ENCODE measurements at regions not wholly inside any gene's neighbourhood (a gene's known extent, or its start where the extent isn't known, plus 50 kb on each side); places are given as distances from the start of the nearest gene placed in this dataset.
"Not testable (repeated sequence)": the region's sequence is repeated elsewhere in the genome, so short reads cannot be mapped to it uniquely, and the experiment has no call there.

- no peak for DNase-seq (ENCODE audit: low read depth in 2 of 2)
Observed at GRCh38 chr7:121744877-121745276, 128.1 kb upstream of the PTPRZ1 start.

- no peak for DNase-seq (ENCODE audit: low read depth in 2 of 2)
Observed at GRCh38 chr7:121744319-121744718, 128.6 kb upstream of the PTPRZ1 start.

- no peak for DNase-seq (ENCODE audit: low read depth in 2 of 2)
Observed at GRCh38 chr7:121741896-121742295, 131.1 kb upstream of the PTPRZ1 start.

- DNase-seq (ENCODE audit: low read depth in 2 of 2), result no peak
Observed at GRCh38 chr7:121739465-121739864, 133.5 kb upstream of the PTPRZ1 start.

- no peak for DNase-seq (ENCODE audit: low read depth in 2 of 2)
Observed at GRCh38 chr7:121730869-121731268, 142.1 kb upstream of the PTPRZ1 start.

- DNase-seq (ENCODE audit: low read depth in 2 of 2), result no peak
Observed at GRCh38 chr7:121714559-121715303, 158.2 kb upstream of the PTPRZ1 start.

GRCh38 chr7:121712961-121713360 lies 160.0 kb upstream of the PTPRZ1 start:
- not testable (repeated sequence) for DNase-seq (ENCODE audit: low read depth in 2 of 2)

GRCh38 chr7:121697731-121698316 lies 175.1 kb upstream of the PTPRZ1 start:
- no peak for DNase-seq (ENCODE audit: low read depth in 2 of 2)

GRCh38 chr7:121696954-121697353 lies 176.0 kb upstream of the PTPRZ1 start:
- no peak for DNase-seq (ENCODE audit: low read depth in 2 of 2)

- no peak for DNase-seq (ENCODE audit: low read depth in 2 of 2)
Observed at GRCh38 chr7:121689749-121690148, 183.2 kb upstream of the PTPRZ1 start.

- DNase-seq (ENCODE audit: low read depth in 2 of 2), result no peak
Observed at GRCh38 chr7:121681700-121682099, 191.3 kb upstream of the PTPRZ1 start.

GRCh38 chr7:121676168-121676567 lies 196.8 kb upstream of the PTPRZ1 start:
- no peak for DNase-seq (ENCODE audit: low read depth in 2 of 2)

- DNase-seq (ENCODE audit: low read depth in 2 of 2), result not testable (repeated sequence)
Observed at GRCh38 chr7:121674455-121674854, 198.5 kb upstream of the PTPRZ1 start.

GRCh38 chr7:121669144-121669543 lies 203.8 kb upstream of the PTPRZ1 start:
- DNase-seq (ENCODE audit: low read depth in 2 of 2), result no peak

GRCh38 chr7:121666306-121666705 lies 206.7 kb upstream of the PTPRZ1 start:
- DNase-seq (ENCODE audit: low read depth in 2 of 2), result no peak

GRCh38 chr7:121643320-121643719 lies 229.6 kb upstream of the PTPRZ1 start:
- no peak for DNase-seq (ENCODE audit: low read depth in 2 of 2)

- no peak for DNase-seq (ENCODE audit: low read depth in 2 of 2)
Observed at GRCh38 chr7:121639705-121640104, 233.3 kb upstream of the PTPRZ1 start.

- DNase-seq (ENCODE audit: low read depth in 2 of 2), result no peak
Observed at GRCh38 chr7:121638286-121638685, 234.7 kb upstream of the PTPRZ1 start.

- no peak for DNase-seq (ENCODE audit: low read depth in 2 of 2)
Observed at GRCh38 chr7:121634356-121634755, 238.2 kb upstream of the FAM3C start.

- no peak for DNase-seq (ENCODE audit: low read depth in 2 of 2)
Observed at GRCh38 chr7:121633186-121633585, 237.1 kb upstream of the FAM3C start.

- no peak for DNase-seq (ENCODE audit: low read depth in 2 of 2)
Observed at GRCh38 chr7:121624958-121625357, 228.8 kb upstream of the FAM3C start.

- DNase-seq (ENCODE audit: low read depth in 2 of 2), result no peak
Observed at GRCh38 chr7:121623130-121623872, 227.2 kb upstream of the FAM3C start.

GRCh38 chr7:121621937-121622336 lies 225.8 kb upstream of the FAM3C start:
- no peak for DNase-seq (ENCODE audit: low read depth in 2 of 2)

All from stimulated activated CD4-positive, alpha-beta T cell treated with anti-CD3 and anti-CD28 coated beads, Interleukin-15, amount 100 ng/mL, for 48 hours (primary cell).